Smooth muscle cell (in vitro differentiated cells): ENCODE measurements at regions not wholly inside any gene's neighbourhood (a gene's known extent, or its start where the extent isn't known, plus 50 kb on each side); places are given as distances from the start of the nearest gene placed in this dataset.

ENCODE experiments used
- DNase-seq: peaks from one replicate; lab custom pipeline; 2025; ENCODE audit not compliant: unreplicated experiment; lab: John Stamatoyannopoulos, UW
- H2AFZ ChIP-seq: fragments of 200-600 bp; sonication (generic); 2 replicates; pipeline ENCODE4 v1.6.0; 2016; ENCODE audit warnings: antibody characterized with exemption, low read depth, mild to moderate bottlenecking
- H3F3A ChIP-seq: fragments of 200-600 bp; sonication (generic); 2 replicates; pipeline ENCODE4 v1.6.0; 2017; ENCODE audit warnings: antibody characterized with exemption, low read depth
- H3K27ac ChIP-seq: fragments of 200-600 bp; sonication (generic); 2 replicates; pipeline ENCODE4 v1.5.1; 2016; ENCODE audit warnings: low read depth, mild to moderate bottlenecking
- H3K27me3 ChIP-seq: fragments of 200-600 bp; sonication (generic); 2 replicates; pipeline ENCODE4 v1.6.1; 2016; ENCODE audit warnings: low read depth, mild to moderate bottlenecking
- H3K36me3 ChIP-seq: fragments of 200-600 bp; sonication (generic); 2 replicates; pipeline ENCODE4 v1.5.1; 2016; ENCODE audit warnings: low read depth
- H3K4me1 ChIP-seq: fragments of 200-600 bp; sonication (generic); 2 replicates; pipeline ENCODE4 v1.5.1; 2016; ENCODE audit warnings: low read depth
- H3K4me2 ChIP-seq: fragments of 200-600 bp; sonication (generic); 2 replicates; pipeline ENCODE4 v1.6.0; 2016; ENCODE audit warnings: mild to moderate bottlenecking
- H3K4me3 ChIP-seq: fragments of 200-600 bp; sonication (generic); 2 replicates; pipeline ENCODE4 v1.5.1; 2016; ENCODE audit warnings: mild to moderate bottlenecking
- H3K79me2 ChIP-seq: fragments of 200-600 bp; sonication (generic); 2 replicates; pipeline ENCODE4 v1.6.0; 2016; ENCODE audit warnings: low read depth, mild to moderate bottlenecking
- H3K9ac ChIP-seq: fragments of 200-600 bp; sonication (generic); 2 replicates; pipeline ENCODE4 v1.6.0; 2016; ENCODE audit warnings: low read depth
- H3K9me3 ChIP-seq: fragments of 200-600 bp; sonication (generic); replicated peaks from 2 replicates; pipeline ENCODE4 v1.5.1; 2016; ENCODE audit warnings: low read depth
- H4K20me1 ChIP-seq: fragments of 200-600 bp; sonication (generic); 2 replicates; pipeline ENCODE4 v1.6.0; 2016; ENCODE audit warnings: low read depth
- WGBS: methylation state at CpG from one replicate; pipeline ENCODE4 v1.1.7; 2016; ENCODE audit warnings: low lambda C conversion rate; 5-methylcytosine and 5-hydroxymethylcytosine counted together
- TF ChIP-seq, protein P1 (sequence below): fragments of 200-600 bp; sonication (generic); IDR thresholded peaks from 2 replicates; pipeline ENCODE4 v1.5.1; 2017; ENCODE audit warnings: borderline replicate concordance, mild to moderate bottlenecking, antibody characterized with exemption; ENCODE audit not compliant: insufficient read depth, poor library complexity, severe bottlenecking

DNA sequence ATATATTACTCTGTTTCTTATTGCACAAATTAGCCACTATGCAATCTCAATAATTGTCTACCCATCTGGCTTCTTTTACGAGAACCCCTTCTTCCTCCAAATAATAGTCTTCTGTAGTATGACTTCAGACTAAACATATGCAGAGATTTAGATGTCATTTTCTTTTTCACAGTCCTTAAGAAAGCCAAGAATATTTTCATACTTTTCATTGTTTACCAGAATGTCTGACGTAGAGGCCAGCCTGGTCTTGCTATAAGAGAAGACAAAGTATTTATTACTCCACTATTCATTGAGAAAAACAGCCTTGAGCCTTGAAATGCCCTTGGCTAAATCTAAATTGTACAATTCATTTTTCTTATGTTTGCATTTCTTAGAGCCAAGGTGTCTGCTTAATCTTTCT, 714.9 kb upstream of the CXADR start:
- Histone ChIP-seq H3K36me3 (no peaks in the 10 kb centered on the region), H3K79me2 (no peaks in the 10 kb centered on the region), H3K4me3 (no peak overlapping the region), H3K4me2 (no peak overlapping the region), H3K27me3 (no peaks in the 10 kb centered on the region), H2AFZ (no peak overlapping the region), H3K27ac (no peak overlapping the region), H3K4me1 (no peaks in the 10 kb centered on the region), H3K9ac (no peak overlapping the region), H3K9me3 (no peaks in the 10 kb centered on the region), H3F3A (no peaks in the 10 kb centered on the region), H4K20me1 (no peaks in the 10 kb centered on the region)
- 73% methylated on average over 2 of the region's 2 CpGs for WGBS
- DNase-seq, result no peak
- TF ChIP-seq, protein P1, sequence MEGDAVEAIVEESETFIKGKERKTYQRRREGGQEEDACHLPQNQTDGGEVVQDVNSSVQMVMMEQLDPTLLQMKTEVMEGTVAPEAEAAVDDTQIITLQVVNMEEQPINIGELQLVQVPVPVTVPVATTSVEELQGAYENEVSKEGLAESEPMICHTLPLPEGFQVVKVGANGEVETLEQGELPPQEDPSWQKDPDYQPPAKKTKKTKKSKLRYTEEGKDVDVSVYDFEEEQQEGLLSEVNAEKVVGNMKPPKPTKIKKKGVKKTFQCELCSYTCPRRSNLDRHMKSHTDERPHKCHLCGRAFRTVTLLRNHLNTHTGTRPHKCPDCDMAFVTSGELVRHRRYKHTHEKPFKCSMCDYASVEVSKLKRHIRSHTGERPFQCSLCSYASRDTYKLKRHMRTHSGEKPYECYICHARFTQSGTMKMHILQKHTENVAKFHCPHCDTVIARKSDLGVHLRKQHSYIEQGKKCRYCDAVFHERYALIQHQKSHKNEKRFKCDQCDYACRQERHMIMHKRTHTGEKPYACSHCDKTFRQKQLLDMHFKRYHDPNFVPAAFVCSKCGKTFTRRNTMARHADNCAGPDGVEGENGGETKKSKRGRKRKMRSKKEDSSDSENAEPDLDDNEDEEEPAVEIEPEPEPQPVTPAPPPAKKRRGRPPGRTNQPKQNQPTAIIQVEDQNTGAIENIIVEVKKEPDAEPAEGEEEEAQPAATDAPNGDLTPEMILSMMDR, result no peak

DNA sequence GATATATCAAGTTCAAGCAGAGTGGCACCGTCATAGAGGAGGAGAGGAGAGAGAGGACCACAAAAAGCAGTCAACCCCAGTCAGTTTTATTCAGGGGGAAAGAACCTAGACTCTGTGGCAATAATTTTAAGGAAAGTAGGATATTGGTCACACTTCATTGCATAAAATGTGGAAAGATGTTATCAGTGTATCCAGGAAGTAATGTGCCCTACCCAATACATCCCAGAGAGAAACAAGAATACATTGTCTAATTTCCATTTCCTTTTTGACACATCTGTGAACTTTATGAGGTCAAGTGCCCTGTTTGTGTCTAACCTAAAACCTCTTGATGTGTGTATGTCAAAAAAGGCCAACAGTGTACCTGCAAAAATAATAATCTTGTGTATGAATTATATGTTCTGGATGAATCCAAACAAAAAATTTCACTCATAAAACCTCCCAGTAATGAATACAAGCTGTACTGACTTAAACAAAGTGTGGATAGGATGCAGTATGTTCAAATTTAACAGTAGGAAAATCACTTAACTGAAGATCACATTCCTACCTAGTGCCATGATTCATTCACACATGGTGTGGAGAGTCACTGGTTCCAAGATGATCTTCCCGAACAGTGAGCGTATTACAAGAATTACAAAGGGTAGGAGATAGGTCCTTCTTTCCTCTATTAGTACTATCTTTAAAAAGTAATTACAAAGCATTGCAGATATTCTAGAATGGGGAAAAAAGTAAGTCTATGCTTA, 712.1 kb upstream of the CXADR start:
- Histone ChIP-seq H2AFZ (no peak overlapping the region), H3K27ac (no peak overlapping the region), H3K9me3 (no peaks in the 10 kb centered on the region), H3K9ac (no peak overlapping the region), H3F3A (no peaks in the 10 kb centered on the region), H3K4me1 (no peaks in the 10 kb centered on the region), H3K4me3 (no peak overlapping the region), H4K20me1 (no peaks in the 10 kb centered on the region), H3K36me3 (no peaks in the 10 kb centered on the region), H3K79me2 (no peaks in the 10 kb centered on the region), H3K27me3 (no peaks in the 10 kb centered on the region), H3K4me2 (no peak overlapping the region)
- TF ChIP-seq, protein P1, result no peak
- DNase-seq, result no peak
- 92% methylated on average over 3 of the region's 3 CpGs for WGBS

DNA sequence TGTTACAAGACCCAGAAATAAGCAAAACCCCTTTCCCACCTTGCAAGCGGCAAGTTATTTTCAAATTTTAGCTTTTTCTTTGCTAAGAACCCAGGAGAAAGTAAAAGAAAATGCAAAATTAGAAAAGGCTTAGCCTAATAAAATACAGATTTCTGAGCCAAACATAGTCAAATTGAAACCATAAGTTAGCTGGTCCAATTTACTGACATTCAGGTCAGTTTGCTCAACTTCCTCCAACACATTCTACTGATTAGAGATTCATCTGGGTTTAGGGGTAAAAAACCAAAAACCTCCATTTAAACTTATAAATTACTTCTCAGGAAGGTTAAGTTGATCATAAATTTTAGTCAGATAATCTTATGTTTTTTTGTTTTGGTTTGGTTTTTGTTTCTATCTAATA, 701.8 kb upstream of the CXADR start:
- H3F3A ChIP-seq, result no peaks in the 10 kb centered on the region
- no peak overlapping the region for H3K4me2 ChIP-seq
- H3K27me3 ChIP-seq, result no peaks in the 10 kb centered on the region
- TF ChIP-seq, protein P1, result no peak
- H3K4me3 ChIP-seq, result no peak overlapping the region
- no peak for DNase-seq
- H3K27ac ChIP-seq, result no peak overlapping the region
- H3K4me1 ChIP-seq, result no peaks in the 10 kb centered on the region
- H3K36me3 ChIP-seq, result no peaks in the 10 kb centered on the region
- no peaks in the 10 kb centered on the region for H3K79me2 ChIP-seq
- no peaks in the 10 kb centered on the region for H4K20me1 ChIP-seq
- H2AFZ ChIP-seq, result no peak overlapping the region
- 93% methylated on average over 1 of the region's 1 CpG for WGBS
- no peaks in the 10 kb centered on the region for H3K9me3 ChIP-seq
- H3K9ac ChIP-seq, result no peak overlapping the region

DNA sequence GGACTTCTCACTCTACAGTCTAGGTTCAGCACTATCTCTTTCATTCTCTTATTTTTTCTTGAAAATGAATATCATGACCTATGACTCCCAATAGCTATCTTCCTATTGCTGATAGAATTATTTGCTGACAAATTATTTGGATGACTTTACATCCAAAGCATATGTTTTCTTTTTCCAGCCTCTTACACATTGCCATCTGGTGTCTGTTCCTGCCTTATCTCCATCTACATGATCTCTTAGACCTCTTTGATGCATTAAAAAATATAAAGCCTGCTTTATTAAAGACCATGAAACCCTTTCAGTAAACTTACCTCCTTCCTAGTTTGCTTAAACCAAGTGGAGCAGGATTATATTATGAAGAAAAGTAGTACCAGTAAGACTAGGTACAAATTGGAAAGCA, 700.9 kb upstream of the CXADR start:
- no peaks in the 10 kb centered on the region for H3K79me2 ChIP-seq
- no peak overlapping the region for H2AFZ ChIP-seq
- no peak overlapping the region for H3K4me3 ChIP-seq
- H4K20me1 ChIP-seq, result no peaks in the 10 kb centered on the region
- H3K9ac ChIP-seq, result no peak overlapping the region
- no peaks in the 10 kb centered on the region for H3K4me1 ChIP-seq
- H3K27ac ChIP-seq, result no peak overlapping the region
- H3K36me3 ChIP-seq, result no peaks in the 10 kb centered on the region
- no peaks in the 10 kb centered on the region for H3K9me3 ChIP-seq
- no peak overlapping the region for H3K4me2 ChIP-seq
- TF ChIP-seq, protein P1, result no peak
- H3F3A ChIP-seq, result no peaks in the 10 kb centered on the region
- H3K27me3 ChIP-seq, result no peaks in the 10 kb centered on the region
- DNase-seq, result no peak
